Peyer's patch (tissue), 4 donors: ENCODE measurements at regions not wholly inside any gene's neighbourhood (a gene's known extent, or its start where the extent isn't known, plus 50 kb on each side); places are given as distances from the start of the nearest gene placed in this dataset.
A peak's percentile ranks its signal among the peaks of the same experiment; 100 is the strongest.

Experiments used
- DNase-seq, 3 donors: peaks; one replicate each; pipeline ENCODE4 v3.0.0-alpha.2; 2017 to 2019
- H3K27ac ChIP-seq, 4 donors: fragments of 200-600 bp; sonication (generic); one replicate each; pipeline ENCODE4 v1.5.1; 2016 to 2019
- H3K27me3 ChIP-seq, 2 donors: fragments of 200-600 bp; sonication (generic); one replicate each; pipeline ENCODE4 v1.5.1; 2019
- H3K36me3 ChIP-seq, 3 donors: fragments of 200-600 bp; sonication (generic); one replicate each; pipeline ENCODE4 v1.5.1; 2016 to 2019
- H3K4me1 ChIP-seq, 4 donors: fragments of 200-600 bp; sonication (generic); one replicate each; pipeline ENCODE4 v1.5.1; 2016 to 2019
- H3K4me3 ChIP-seq, 4 donors: fragments of 200-600 bp; sonication (generic); 1 replicate in 3 of 4; 2 replicates in 1 of 4; pipeline ENCODE4 v1.5.1; 2016 to 2019; ENCODE audit warnings: mild to moderate bottlenecking in 1 of 4
- H3K9me3 ChIP-seq, 4 donors: fragments of 200-600 bp; sonication (generic); one replicate each; pipeline ENCODE4 v1.5.1; 2016 to 2019; ENCODE audit warnings: mild to moderate bottlenecking in 1 of 4
- POLR2A ChIP-seq, 2 donors: fragments of 450-650 bp; IDR thresholded peaks; one replicate each; pipeline ENCODE4 v1.5.1; 2017; ENCODE audit warnings: antibody characterized with exemption in 2 of 2, mild to moderate bottlenecking in 2 of 2, moderate library complexity in 2 of 2
- TF ChIP-seq, protein P1 (sequence below), 6 experiments: fragments of 450-650 bp in 4 of 6; fragments of 200-600 bp in 2 of 6; sonication (generic) in 1 of 6; IDR thresholded peaks; one replicate each; pipeline ENCODE4 v1.5.1; 2017 to 2019; ENCODE audit warnings: antibody characterized with exemption in 6 of 6, mild to moderate bottlenecking in 3 of 6, moderate library complexity in 1 of 6

DNA sequence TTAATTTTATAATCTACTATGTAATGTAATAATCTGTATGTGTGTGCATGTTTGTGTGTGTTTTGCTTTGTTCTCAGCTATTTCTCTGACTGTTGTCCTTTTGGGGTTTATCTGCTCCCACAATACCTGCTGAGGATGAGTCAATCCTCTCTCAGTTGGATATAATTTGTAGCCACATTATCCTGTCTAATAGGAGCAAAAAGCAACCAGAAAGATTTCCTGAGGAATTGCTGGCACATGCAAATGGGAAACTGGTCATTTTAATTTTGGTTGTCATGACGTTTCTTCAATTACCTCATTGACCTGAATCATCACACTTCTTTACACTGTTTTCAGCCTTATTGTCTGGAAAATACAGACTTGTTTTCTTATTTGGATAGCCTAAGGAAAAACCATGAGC is 488.4 kb downstream of the KLF5 start:
- H3K4me1 ChIP-seq = no peaks in the 10 kb centered on the region
- TF ChIP-seq POLR2A (IDR thresholded peaks at IDR 0.05) = no peak
- DNase-seq = no peak
- H3K9me3 ChIP-seq = no peaks in the 10 kb centered on the region
- H3K27me3 ChIP-seq = no peaks in the 10 kb centered on the region
- H3K27ac ChIP-seq = no peak overlapping the region
- H3K4me3 ChIP-seq = no peak overlapping the region
- no peaks in the 10 kb centered on the region for H3K36me3 ChIP-seq

DNA sequence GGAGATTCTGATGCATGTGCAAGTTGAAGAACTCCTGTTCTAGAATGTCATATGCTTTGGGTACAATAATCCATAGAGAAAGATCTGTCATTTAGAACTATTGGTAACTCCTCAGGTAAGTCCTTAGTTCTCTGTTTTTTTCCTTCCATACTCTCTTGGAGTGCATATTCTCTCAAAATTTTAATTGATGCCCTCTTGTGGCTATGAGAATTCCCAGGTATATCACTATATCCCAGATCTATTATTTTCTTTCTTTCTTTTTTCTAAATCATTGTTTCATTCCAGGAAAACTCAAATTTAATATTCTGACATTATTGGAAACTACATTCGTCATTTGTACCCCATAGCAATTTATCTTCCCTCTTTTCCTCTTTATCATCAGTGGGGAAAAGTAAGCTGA is 485.4 kb downstream of the KLF5 start:
- H3K9me3 ChIP-seq = no peaks in the 10 kb centered on the region
- no peak overlapping the region for H3K4me3 ChIP-seq
- H3K36me3 ChIP-seq = no peaks in the 10 kb centered on the region
- H3K27me3 ChIP-seq = no peaks in the 10 kb centered on the region
- no peak overlapping the region for H3K27ac ChIP-seq
- no peaks in the 10 kb centered on the region for H3K4me1 ChIP-seq
- no peak for DNase-seq
- TF ChIP-seq, protein P1, sequence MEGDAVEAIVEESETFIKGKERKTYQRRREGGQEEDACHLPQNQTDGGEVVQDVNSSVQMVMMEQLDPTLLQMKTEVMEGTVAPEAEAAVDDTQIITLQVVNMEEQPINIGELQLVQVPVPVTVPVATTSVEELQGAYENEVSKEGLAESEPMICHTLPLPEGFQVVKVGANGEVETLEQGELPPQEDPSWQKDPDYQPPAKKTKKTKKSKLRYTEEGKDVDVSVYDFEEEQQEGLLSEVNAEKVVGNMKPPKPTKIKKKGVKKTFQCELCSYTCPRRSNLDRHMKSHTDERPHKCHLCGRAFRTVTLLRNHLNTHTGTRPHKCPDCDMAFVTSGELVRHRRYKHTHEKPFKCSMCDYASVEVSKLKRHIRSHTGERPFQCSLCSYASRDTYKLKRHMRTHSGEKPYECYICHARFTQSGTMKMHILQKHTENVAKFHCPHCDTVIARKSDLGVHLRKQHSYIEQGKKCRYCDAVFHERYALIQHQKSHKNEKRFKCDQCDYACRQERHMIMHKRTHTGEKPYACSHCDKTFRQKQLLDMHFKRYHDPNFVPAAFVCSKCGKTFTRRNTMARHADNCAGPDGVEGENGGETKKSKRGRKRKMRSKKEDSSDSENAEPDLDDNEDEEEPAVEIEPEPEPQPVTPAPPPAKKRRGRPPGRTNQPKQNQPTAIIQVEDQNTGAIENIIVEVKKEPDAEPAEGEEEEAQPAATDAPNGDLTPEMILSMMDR (IDR thresholded peaks at IDR 0.05) = peak in 1 of 6 experiments; percentile 16
- TF ChIP-seq POLR2A (IDR thresholded peaks at IDR 0.05) = no peak

DNA sequence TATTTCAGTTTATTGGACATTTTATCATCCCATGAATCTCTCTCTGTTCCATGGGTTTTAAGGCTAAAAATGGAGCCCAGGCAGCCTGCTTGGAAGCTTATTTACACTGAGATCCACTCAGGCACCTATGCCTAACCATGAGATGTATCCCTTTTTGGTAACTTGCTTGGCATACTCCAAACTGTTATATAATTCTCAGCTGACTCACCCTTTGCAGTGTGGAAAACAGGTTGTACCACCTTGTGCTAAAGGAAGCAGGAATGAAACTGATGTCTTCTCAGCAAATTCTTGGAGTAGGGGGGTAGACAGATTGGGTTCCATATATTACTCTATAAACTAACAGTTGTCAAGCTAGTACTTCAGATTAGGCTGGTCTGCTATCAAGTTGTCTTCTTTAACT is 483.6 kb downstream of the KLF5 start:
- Histone ChIP-seq H3K27ac (no peak overlapping the region), H3K27me3 (no peaks in the 10 kb centered on the region), H3K4me3 (no peak overlapping the region), H3K9me3 (no peaks in the 10 kb centered on the region), H3K36me3 (no peaks in the 10 kb centered on the region), H3K4me1 (no peaks in the 10 kb centered on the region)
- DNase-seq = no peak
- TF ChIP-seq POLR2A (IDR thresholded peaks at IDR 0.05) = no peak
- TF ChIP-seq, protein P1 (IDR thresholded peaks at IDR 0.05) = no peak

DNA sequence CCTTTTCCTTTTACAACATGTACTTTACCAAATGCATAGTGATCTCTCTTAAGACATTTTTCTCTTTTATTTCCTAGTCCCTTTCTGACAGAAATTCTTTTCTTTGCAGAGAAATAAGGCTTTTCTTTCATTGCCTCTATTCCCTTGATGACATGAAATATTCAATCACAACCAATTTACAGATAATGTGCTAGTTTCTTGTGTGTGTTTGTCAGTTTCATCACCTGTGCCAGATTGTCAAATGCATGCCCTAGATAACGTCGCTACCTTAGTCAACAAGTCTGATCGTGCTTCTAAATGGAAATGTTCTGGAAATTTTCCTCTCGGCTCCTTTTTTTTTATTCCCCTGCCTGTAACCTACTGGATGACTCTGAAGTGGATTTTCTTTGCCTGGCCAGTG is 478.1 kb downstream of the KLF5 start:
- Histone ChIP-seq H3K9me3 (no peaks in the 10 kb centered on the region), H3K4me3 (no peak overlapping the region), H3K4me1 (no peaks in the 10 kb centered on the region), H3K27me3 (no peaks in the 10 kb centered on the region), H3K36me3 (no peaks in the 10 kb centered on the region), H3K27ac (no peak overlapping the region)
- no peak for TF ChIP-seq POLR2A (IDR thresholded peaks at IDR 0.05)
- TF ChIP-seq, protein P1 (IDR thresholded peaks at IDR 0.05) = no peak
- no peak for DNase-seq

DNA sequence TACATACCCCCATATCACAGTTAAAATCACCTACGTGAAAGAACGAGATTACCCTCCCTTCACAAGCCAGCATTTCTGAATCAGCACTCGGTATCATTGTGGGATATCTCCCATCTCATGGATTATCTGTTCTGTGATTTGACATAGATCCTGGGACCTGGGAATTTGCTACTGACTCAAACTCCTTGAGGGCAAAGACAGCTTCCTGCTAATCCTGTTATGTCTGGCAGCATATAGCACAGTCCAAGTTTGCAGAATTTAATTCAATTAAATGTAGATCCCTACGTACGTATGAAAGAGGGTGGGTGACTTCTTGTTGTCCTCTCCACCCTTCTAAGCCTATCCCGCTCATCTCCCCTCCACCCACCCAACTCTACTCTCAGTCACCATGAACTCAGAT is 476.5 kb downstream of the KLF5 start:
- Histone ChIP-seq H3K9me3 (no peaks in the 10 kb centered on the region), H3K4me1 (no peaks in the 10 kb centered on the region), H3K36me3 (no peaks in the 10 kb centered on the region), H3K27ac (no peak overlapping the region), H3K4me3 (no peak overlapping the region), H3K27me3 (no peaks in the 10 kb centered on the region)
- TF ChIP-seq POLR2A (IDR thresholded peaks at IDR 0.05) = no peak
- TF ChIP-seq, protein P1 (IDR thresholded peaks at IDR 0.05) = no peak
- DNase-seq = no peak

DNA sequence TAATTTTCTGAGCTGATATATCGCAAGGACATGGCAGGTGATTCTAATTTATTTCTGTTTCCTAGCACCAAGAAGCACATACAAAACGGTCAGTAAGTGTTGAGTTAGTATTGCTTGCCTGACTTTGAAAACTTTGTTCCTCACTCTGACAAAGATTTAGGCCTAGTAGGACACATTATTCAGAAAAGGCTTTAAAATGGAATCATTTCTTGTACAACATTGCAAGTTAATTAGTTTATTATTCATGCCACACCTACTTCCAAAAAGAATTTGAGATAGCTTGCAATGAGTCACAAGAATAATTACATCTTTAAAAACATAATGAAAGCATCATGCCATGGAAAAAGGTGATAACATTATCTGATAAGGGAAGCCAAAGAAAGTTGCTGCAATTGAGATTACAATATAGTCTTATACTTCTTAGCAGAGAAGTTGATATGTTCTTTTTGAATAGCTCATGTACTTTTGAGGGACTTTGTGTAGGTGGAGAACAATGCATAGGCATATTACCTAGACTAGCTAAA is 474.2 kb downstream of the KLF5 start:
- H3K4me3 ChIP-seq = no peak overlapping the region
- H3K36me3 ChIP-seq = no peaks in the 10 kb centered on the region
- H3K27ac ChIP-seq = no peak overlapping the region
- no peaks in the 10 kb centered on the region for H3K9me3 ChIP-seq
- H3K27me3 ChIP-seq = no peaks in the 10 kb centered on the region
- no peaks in the 10 kb centered on the region for H3K4me1 ChIP-seq
- DNase-seq = no peak
- no peak for TF ChIP-seq POLR2A (IDR thresholded peaks at IDR 0.05)
- TF ChIP-seq, protein P1 (IDR thresholded peaks at IDR 0.05) = no peak
